H9 (cell line): ENCODE measurements at regions not wholly inside any gene's neighbourhood (a gene's known extent, or its start where the extent isn't known, plus 50 kb on each side); places are given as distances from the start of the nearest gene placed in this dataset.

Experiments
- DNase-seq: peaks from one replicate; pipeline ENCODE4 v3.0.0-alpha.2; 2017
- H2AFZ ChIP-seq: one replicate; pipeline ENCODE4 v1.6.1; 2013; ENCODE audit warnings: mild to moderate bottlenecking, low read length, control low read depth, moderate library complexity
- H2AK5ac ChIP-seq: 2 replicates; pipeline ENCODE4 v1.6.1; 2013; ENCODE audit warnings: low read length, control low read depth, mixed read lengths; ENCODE audit not compliant: insufficient read length
- H2BK120ac ChIP-seq: one replicate; pipeline ENCODE4 v1.6.1; 2013; ENCODE audit warnings: low read depth, mild to moderate bottlenecking, low read length, control low read depth, inconsistent platforms; ENCODE audit not compliant: poor library complexity, severe bottlenecking
- H2BK12ac ChIP-seq: 2 replicates; pipeline ENCODE4 v1.6.1; 2013; ENCODE audit warnings: low read length, control low read depth, mixed read lengths, low read depth; ENCODE audit not compliant: insufficient read length
- H2BK15ac ChIP-seq: 2 replicates; pipeline ENCODE4 v1.6.1; 2013; ENCODE audit warnings: low read depth, low read length, control low read depth
- H2BK20ac ChIP-seq: one replicate; pipeline ENCODE4 v1.6.1; 2013; ENCODE audit warnings: low read depth, mild to moderate bottlenecking, low read length, control low read depth, inconsistent platforms; ENCODE audit not compliant: poor library complexity, severe bottlenecking
- H2BK5ac ChIP-seq: 2 replicates; pipeline ENCODE4 v1.6.1; 2013; ENCODE audit warnings: low read length, control low read depth, mixed read lengths; ENCODE audit not compliant: insufficient read length
- H3K14ac ChIP-seq: 2 replicates; pipeline ENCODE4 v1.6.1; 2013; ENCODE audit warnings: low read length, control low read depth; ENCODE audit not compliant: insufficient read depth
- H3K18ac ChIP-seq: 2 replicates; pipeline ENCODE4 v1.6.1; 2013; ENCODE audit warnings: low read depth, mild to moderate bottlenecking, mixed read lengths, low read length, control low read depth; ENCODE audit not compliant: insufficient read length
- H3K23ac ChIP-seq: 2 replicates; pipeline ENCODE4 v1.6.1; 2013; ENCODE audit warnings: low read length, control low read depth, mixed read lengths, low read depth; ENCODE audit not compliant: insufficient read length
- H3K23me2 ChIP-seq: 2 replicates; pipeline ENCODE4 v1.6.1; 2013; ENCODE audit warnings: low read depth, mild to moderate bottlenecking, mixed read lengths, low read length, control low read depth; ENCODE audit not compliant: insufficient read length, poor library complexity, severe bottlenecking
- H3K27ac ChIP-seq: 2 replicates; pipeline ENCODE4 v1.5.1; 2013; ENCODE audit warnings: low read length, control low read depth, mixed read lengths, low read depth; ENCODE audit not compliant: insufficient read length
- H3K27me3 ChIP-seq: 2 replicates; pipeline ENCODE4 v1.6.1; 2013; ENCODE audit warnings: low read length, control low read depth, inconsistent platforms; ENCODE audit not compliant: insufficient read depth
- H3K4ac ChIP-seq: 2 replicates; pipeline ENCODE4 v1.6.1; 2013; ENCODE audit warnings: low read depth, mild to moderate bottlenecking, control low read depth, inconsistent platforms, low read length, moderate library complexity
- H3K4me1 ChIP-seq: 2 replicates; pipeline ENCODE4 v1.6.1; 2013; ENCODE audit warnings: low read length, control low read depth, inconsistent platforms; ENCODE audit not compliant: insufficient read depth
- H3K4me2 ChIP-seq: 2 replicates; pipeline ENCODE4 v1.6.1; 2013; ENCODE audit warnings: low read length, control low read depth, mixed read lengths; ENCODE audit not compliant: insufficient read length, insufficient read depth
- H3K56ac ChIP-seq: 2 replicates; pipeline ENCODE4 v1.6.1; 2013; ENCODE audit warnings: low read depth, mild to moderate bottlenecking, mixed read lengths, low read length, control low read depth; ENCODE audit not compliant: insufficient read length
- H3K79me1 ChIP-seq: 2 replicates; pipeline ENCODE4 v1.6.1; 2013; ENCODE audit warnings: low read depth, mild to moderate bottlenecking, moderate library complexity, low read length, control low read depth, inconsistent platforms; ENCODE audit not compliant: insufficient read depth, poor library complexity, severe bottlenecking
- H3K79me2 ChIP-seq: 2 replicates; pipeline ENCODE4 v1.6.1; 2013; ENCODE audit warnings: low read length, control low read depth, inconsistent platforms; ENCODE audit not compliant: insufficient read depth
- H3K9ac ChIP-seq: 2 replicates; pipeline ENCODE4 v1.6.1; 2013; ENCODE audit warnings: low read length, control low read depth, mixed read lengths; ENCODE audit not compliant: insufficient read length; ENCODE audit errors: extremely low read depth
- H3K9me3 ChIP-seq: one replicate; pipeline ENCODE4 v1.6.1; 2013; ENCODE audit warnings: low read depth, low read length, inconsistent platforms; ENCODE audit not compliant: control insufficient read depth
- H3T11ph ChIP-seq: one replicate; pipeline ENCODE4 v1.6.1; 2013; ENCODE audit warnings: mild to moderate bottlenecking, low read length, control low read depth, inconsistent platforms
- H4K20me1 ChIP-seq: one replicate; pipeline ENCODE4 v1.6.1; 2013; ENCODE audit not compliant: control insufficient read depth, insufficient read length, insufficient read depth
- H4K5ac ChIP-seq: 2 replicates; pipeline ENCODE4 v1.6.1; 2013; ENCODE audit warnings: low read depth, mild to moderate bottlenecking, mixed read lengths, low read length, control low read depth; ENCODE audit not compliant: insufficient read length
- H4K8ac ChIP-seq: replicated peaks from 2 replicates; pipeline ENCODE4 v1.6.1; 2013; ENCODE audit warnings: low read length, control low read depth, mixed read lengths, low read depth; ENCODE audit not compliant: insufficient read length
- H4K91ac ChIP-seq: 2 replicates; pipeline ENCODE4 v1.6.1; 2013; ENCODE audit warnings: low read depth, mild to moderate bottlenecking, moderate library complexity, mixed read lengths, low read length, control low read depth; ENCODE audit not compliant: insufficient read length
- H3K27ac Mint-ChIP-seq, 3 experiments: 2 replicates in 2 of 3; 3 replicates in 1 of 3; pipeline ENCODE4 v1.8.0; 2020 to 2021; ENCODE audit warnings: mixed read lengths in 3 of 3, mild to moderate bottlenecking in 1 of 3, moderate library complexity in 1 of 3
- H3K27me3 Mint-ChIP-seq: 2 replicates; pipeline ENCODE4 v1.8.0; 2021; ENCODE audit warnings: low read depth, mild to moderate bottlenecking, moderate library complexity, mixed read lengths
- H3K36me3 Mint-ChIP-seq, 3 experiments: 2 replicates in 2 of 3; 3 replicates in 1 of 3; pipeline ENCODE4 v1.8.0; 2020 to 2021; ENCODE audit warnings: low read depth in 3 of 3, mixed read lengths in 3 of 3; ENCODE audit not compliant: insufficient read depth in 1 of 3
- H3K4me1 Mint-ChIP-seq, 2 experiments: 2 replicates each; pipeline ENCODE4 v1.8.0; 2020; ENCODE audit warnings: mixed read lengths in 2 of 2
- H3K4me3 Mint-ChIP-seq, 2 experiments: 2 replicates in 1 of 2; 3 replicates in 1 of 2; pipeline ENCODE4 v1.8.0; 2020 to 2021; ENCODE audit warnings: mild to moderate bottlenecking in 2 of 2, mixed read lengths in 2 of 2, moderate library complexity in 1 of 2
- H3K9me3 Mint-ChIP-seq, 2 experiments: 2 replicates in 1 of 2; 3 replicates in 1 of 2; pipeline ENCODE4 v1.8.0; 2020; ENCODE audit warnings: mild to moderate bottlenecking in 2 of 2, mixed read lengths in 2 of 2, moderate library complexity in 1 of 2
- whole genome bisulfite sequencing: extraction: QIAGEN DNeasy Blood & Tissue Kit; methylation state at CpG from one replicate; pipeline ENCODE4 v1.1.7; 2013; ENCODE audit warnings: missing lambda C conversion rate, low lambda C conversion rate, mixed read lengths; ENCODE audit not compliant: insufficient read length; ENCODE audit errors: extremely low coverage; 5-methylcytosine and 5-hydroxymethylcytosine counted together
- TF ChIP-seq, protein P1 (sequence below): fragments of 200-600 bp; sonication (generic); conservative IDR thresholded peaks from 3 replicates; pipeline ENCODE4 v1.8.0; 2021; ENCODE audit warnings: antibody characterized with exemption, mild to moderate bottlenecking

DNA sequence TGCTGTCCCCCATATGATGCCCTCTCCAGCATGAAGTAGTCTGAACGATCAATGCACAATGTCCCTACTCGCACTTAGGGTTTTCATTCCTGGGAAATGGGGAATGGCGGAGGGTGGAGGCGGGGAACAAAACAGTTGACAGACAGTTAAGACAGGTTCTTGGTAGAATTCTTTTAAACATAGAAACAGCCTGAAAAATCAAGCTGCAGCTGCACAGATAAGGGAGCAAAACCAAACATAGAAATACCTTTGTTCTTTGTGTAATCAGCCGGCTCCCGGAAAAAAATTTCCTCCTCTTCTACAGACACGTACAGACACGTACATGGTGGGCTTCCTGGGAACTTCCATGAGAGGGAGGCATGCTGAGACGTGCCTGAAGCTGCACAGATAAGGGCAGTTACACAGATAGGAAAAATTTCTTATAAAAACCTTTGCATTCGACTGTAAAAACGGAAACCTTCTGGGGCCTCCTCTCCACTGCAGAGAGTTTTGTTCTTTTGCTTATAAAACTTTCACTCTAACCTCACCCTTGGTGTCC lies 662.4 kb upstream of the PTPRD start:
- H3K18ac ChIP-seq, result no peak overlapping the region
- H3K4me1 ChIP-seq, result no peaks in the 10 kb centered on the region
- no peaks in the 10 kb centered on the region for H3K4me1 Mint-ChIP-seq

More for the DNA sequence above, 662.4 kb upstream of the PTPRD start:
- Histone ChIP-seq H4K8ac (no peak overlapping the region), H3K27ac (no peak overlapping the region), H3K56ac (no peak overlapping the region), H3K4ac (no peak overlapping the region), H3K9me3 (no peaks in the 10 kb centered on the region), H3K79me2 (no peaks in the 10 kb centered on the region), H2BK20ac (no peak overlapping the region), H3K9ac (no peak overlapping the region), H3K79me1 (no peaks in the 10 kb centered on the region), H3T11ph (no peak overlapping the region), H4K5ac (no peak overlapping the region), H2AK5ac (no peak overlapping the region), H3K23ac (no peak overlapping the region), H2BK12ac (no peak overlapping the region), H3K4me2 (no peak overlapping the region), H3K27me3 (no peaks in the 10 kb centered on the region), H3K23me2 (no peaks in the 10 kb centered on the region), H2BK120ac (no peak overlapping the region), H4K20me1 (no peaks in the 10 kb centered on the region), H4K91ac (no peak overlapping the region), H2AFZ (no peak overlapping the region), H2BK5ac (no peak overlapping the region), H3K14ac (no peak overlapping the region), H2BK15ac (no peak overlapping the region)
- Mint-ChIP-seq H3K27ac (no peak overlapping the region), H3K36me3 (peaks cover 2 to 15% (median 5%) of the 10 kb centered on the region in 3 experiments; a peak in 4 of 7 replicates), H3K4me3 (no peak overlapping the region), H3K9me3 (peaks cover 12 to 21% of the 10 kb centered on the region in 2 experiments), H3K27me3 (no peaks in the 10 kb centered on the region)
- no peak for DNase-seq
- TF ChIP-seq, protein P1, sequence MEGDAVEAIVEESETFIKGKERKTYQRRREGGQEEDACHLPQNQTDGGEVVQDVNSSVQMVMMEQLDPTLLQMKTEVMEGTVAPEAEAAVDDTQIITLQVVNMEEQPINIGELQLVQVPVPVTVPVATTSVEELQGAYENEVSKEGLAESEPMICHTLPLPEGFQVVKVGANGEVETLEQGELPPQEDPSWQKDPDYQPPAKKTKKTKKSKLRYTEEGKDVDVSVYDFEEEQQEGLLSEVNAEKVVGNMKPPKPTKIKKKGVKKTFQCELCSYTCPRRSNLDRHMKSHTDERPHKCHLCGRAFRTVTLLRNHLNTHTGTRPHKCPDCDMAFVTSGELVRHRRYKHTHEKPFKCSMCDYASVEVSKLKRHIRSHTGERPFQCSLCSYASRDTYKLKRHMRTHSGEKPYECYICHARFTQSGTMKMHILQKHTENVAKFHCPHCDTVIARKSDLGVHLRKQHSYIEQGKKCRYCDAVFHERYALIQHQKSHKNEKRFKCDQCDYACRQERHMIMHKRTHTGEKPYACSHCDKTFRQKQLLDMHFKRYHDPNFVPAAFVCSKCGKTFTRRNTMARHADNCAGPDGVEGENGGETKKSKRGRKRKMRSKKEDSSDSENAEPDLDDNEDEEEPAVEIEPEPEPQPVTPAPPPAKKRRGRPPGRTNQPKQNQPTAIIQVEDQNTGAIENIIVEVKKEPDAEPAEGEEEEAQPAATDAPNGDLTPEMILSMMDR, result no peak
- no CpG with 5 or more reads among the region's 11 CpGs for WGBS
